ENCODE measurements at regions not wholly inside any gene's neighbourhood (a gene's known extent, or its start where the extent isn't known, plus 50 kb on each side); places are given as distances from the start of the nearest gene placed in this dataset.

DNA sequence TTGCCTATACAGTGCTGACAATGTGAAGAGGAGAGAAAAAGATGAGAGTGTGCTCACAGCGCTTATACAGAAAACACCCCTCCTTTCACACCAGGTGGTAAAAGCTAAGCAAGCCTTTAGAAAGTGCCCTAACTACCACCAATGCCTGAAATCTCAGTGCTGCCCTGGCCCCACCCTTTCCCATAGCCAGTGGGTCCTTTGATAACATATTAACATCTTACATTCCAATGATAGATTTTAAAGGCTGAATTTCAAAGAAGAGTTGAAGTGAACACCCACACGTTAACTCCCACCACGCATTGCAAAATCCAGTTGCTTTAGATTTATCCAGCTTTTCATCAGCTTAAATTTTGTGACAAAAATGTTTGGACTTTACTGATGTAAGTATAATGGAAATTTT lies 58.1 kb upstream of the SSX2IP start:
- TF ChIP-seq SP1 (IDR thresholded peaks at IDR 0.05) (no peak), FOXA1 (IDR thresholded peaks at IDR 0.05) (no peak), BHLHE40 (IDR thresholded peaks at IDR 0.05; ENCODE audit: borderline replicate concordance) (no peak), NFRKB (IDR thresholded peaks at IDR 0.05) (no peak), CTBP1 (IDR thresholded peaks at IDR 0.05; ENCODE audit: borderline replicate concordance) (no peak), LEF1 (IDR thresholded peaks at IDR 0.05; ENCODE audit: borderline replicate concordance) (no peak), ELF4 (IDR thresholded peaks at IDR 0.05) (no peak), ZNF384 (IDR thresholded peaks at IDR 0.05) (no peak), HDGF (IDR thresholded peaks at IDR 0.05; ENCODE audit: borderline replicate concordance) (no peak), ARNT (IDR thresholded peaks at IDR 0.05) (no peak), FOXM1 (IDR thresholded peaks at IDR 0.05; ENCODE audit: borderline replicate concordance) (no peak), FOXK2 (IDR thresholded peaks at IDR 0.05) (no peak)
- TF ChIP-seq, protein P1, sequence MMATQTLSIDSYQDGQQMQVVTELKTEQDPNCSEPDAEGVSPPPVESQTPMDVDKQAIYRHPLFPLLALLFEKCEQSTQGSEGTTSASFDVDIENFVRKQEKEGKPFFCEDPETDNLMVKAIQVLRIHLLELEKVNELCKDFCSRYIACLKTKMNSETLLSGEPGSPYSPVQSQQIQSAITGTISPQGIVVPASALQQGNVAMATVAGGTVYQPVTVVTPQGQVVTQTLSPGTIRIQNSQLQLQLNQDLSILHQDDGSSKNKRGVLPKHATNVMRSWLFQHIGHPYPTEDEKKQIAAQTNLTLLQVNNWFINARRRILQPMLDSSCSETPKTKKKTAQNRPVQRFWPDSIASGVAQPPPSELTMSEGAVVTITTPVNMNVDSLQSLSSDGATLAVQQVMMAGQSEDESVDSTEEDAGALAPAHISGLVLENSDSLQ (IDR thresholded peaks at IDR 0.05): no peak

All from HEK293T (cell line).